ENCODE measurements at regions not wholly inside any gene's neighbourhood (a gene's known extent, or its start where the extent isn't known, plus 50 kb on each side); places are given as distances from the start of the nearest gene placed in this dataset.

DNA sequence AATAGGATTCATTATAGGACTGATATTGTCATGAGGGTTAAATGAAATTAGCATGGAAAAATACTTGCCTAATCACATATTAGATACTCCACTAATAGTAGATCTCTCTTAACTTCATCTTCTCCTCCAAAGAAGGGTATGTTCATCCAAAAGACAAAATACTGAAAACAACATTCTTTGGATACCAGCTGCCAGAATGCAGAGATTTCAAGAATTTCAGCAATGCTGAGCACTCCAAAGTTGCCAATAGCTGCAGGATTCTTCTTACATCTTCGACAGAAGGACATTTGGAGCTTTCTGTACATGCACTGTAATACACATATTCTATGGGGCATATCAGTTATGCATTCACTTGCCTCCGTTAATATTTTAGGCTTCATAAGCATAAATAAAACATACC, 436.5 kb downstream of the HAPSTR1 start:
- peak overlapping the region; percentile 19; the same call in 1 of the 2 replicates for H3K4me2 ChIP-seq
- H3F3A ChIP-seq (replicated peaks; ENCODE audit: low read depth), result no peaks in the 10 kb centered on the region
- no peaks in the 10 kb centered on the region; the same call in 1 of the 2 replicates for H3K9me2 ChIP-seq (ENCODE audit: insufficient read depth)
- Mint-ChIP-seq H3K9me3 (peaks cover 12% of the 10 kb centered on the region), H3K27me3 (ENCODE audit: insufficient read depth, low read depth, poor library complexity) (peaks cover 3% of the 10 kb centered on the region), H3K4me1 (peaks cover 40% of the 10 kb centered on the region), H3K4me3 (no peak overlapping the region; the same call in 2 of the 3 replicates), H3K36me3 (ENCODE audit: low read depth) (peaks cover 4% of the 10 kb centered on the region; the same call in 2 of the 3 replicates), H3K27ac (no peak overlapping the region)
- ATAC-seq (peak; percentile 74), DNase-seq (ENCODE audit: low spot score) (peak; percentile 90)
- H3K27me3 ChIP-seq (ENCODE audit: insufficient read depth), result no peaks in the 10 kb centered on the region
- no peaks in the 10 kb centered on the region for H4K20me1 ChIP-seq (replicated peaks; ENCODE audit: insufficient read depth)
- H3K36me3 ChIP-seq (ENCODE audit: insufficient read depth), result no peaks in the 10 kb centered on the region
- no peaks in the 10 kb centered on the region for H3K79me2 ChIP-seq (replicated peaks; ENCODE audit: insufficient read depth)
- H3K4me1 ChIP-seq (ENCODE audit: insufficient read depth), result peaks cover 9% of the 10 kb centered on the region
- no peak overlapping the region for H2AFZ ChIP-seq
- H3K27ac ChIP-seq (ENCODE audit: low read depth), result peak overlapping the region; percentile 61; the same call in 1 of the 2 replicates
- H3K4me3 ChIP-seq, result no peak overlapping the region
- TF ChIP-seq NANOG (IDR thresholded peaks at IDR 0.05; ENCODE audit: borderline replicate concordance), result peak; percentile 73; the same call in 1 of the 2 replicates
- no peak for TF ChIP-seq EZH2phosphoT487 (IDR thresholded peaks at IDR 0.05; ENCODE audit: unreplicated experiment)
- no peak for TF ChIP-seq CREB1 (CRISPR knock-in tag; IDR thresholded peaks at IDR 0.05; ENCODE audit: low read depth)
- 0 out of 2 replicates have a peak, but pooled peaks have one; percentile 34 for TF ChIP-seq ZNF114 (CRISPR knock-in tag; IDR thresholded peaks at IDR 0.05)
- TF ChIP-seq, protein P1, sequence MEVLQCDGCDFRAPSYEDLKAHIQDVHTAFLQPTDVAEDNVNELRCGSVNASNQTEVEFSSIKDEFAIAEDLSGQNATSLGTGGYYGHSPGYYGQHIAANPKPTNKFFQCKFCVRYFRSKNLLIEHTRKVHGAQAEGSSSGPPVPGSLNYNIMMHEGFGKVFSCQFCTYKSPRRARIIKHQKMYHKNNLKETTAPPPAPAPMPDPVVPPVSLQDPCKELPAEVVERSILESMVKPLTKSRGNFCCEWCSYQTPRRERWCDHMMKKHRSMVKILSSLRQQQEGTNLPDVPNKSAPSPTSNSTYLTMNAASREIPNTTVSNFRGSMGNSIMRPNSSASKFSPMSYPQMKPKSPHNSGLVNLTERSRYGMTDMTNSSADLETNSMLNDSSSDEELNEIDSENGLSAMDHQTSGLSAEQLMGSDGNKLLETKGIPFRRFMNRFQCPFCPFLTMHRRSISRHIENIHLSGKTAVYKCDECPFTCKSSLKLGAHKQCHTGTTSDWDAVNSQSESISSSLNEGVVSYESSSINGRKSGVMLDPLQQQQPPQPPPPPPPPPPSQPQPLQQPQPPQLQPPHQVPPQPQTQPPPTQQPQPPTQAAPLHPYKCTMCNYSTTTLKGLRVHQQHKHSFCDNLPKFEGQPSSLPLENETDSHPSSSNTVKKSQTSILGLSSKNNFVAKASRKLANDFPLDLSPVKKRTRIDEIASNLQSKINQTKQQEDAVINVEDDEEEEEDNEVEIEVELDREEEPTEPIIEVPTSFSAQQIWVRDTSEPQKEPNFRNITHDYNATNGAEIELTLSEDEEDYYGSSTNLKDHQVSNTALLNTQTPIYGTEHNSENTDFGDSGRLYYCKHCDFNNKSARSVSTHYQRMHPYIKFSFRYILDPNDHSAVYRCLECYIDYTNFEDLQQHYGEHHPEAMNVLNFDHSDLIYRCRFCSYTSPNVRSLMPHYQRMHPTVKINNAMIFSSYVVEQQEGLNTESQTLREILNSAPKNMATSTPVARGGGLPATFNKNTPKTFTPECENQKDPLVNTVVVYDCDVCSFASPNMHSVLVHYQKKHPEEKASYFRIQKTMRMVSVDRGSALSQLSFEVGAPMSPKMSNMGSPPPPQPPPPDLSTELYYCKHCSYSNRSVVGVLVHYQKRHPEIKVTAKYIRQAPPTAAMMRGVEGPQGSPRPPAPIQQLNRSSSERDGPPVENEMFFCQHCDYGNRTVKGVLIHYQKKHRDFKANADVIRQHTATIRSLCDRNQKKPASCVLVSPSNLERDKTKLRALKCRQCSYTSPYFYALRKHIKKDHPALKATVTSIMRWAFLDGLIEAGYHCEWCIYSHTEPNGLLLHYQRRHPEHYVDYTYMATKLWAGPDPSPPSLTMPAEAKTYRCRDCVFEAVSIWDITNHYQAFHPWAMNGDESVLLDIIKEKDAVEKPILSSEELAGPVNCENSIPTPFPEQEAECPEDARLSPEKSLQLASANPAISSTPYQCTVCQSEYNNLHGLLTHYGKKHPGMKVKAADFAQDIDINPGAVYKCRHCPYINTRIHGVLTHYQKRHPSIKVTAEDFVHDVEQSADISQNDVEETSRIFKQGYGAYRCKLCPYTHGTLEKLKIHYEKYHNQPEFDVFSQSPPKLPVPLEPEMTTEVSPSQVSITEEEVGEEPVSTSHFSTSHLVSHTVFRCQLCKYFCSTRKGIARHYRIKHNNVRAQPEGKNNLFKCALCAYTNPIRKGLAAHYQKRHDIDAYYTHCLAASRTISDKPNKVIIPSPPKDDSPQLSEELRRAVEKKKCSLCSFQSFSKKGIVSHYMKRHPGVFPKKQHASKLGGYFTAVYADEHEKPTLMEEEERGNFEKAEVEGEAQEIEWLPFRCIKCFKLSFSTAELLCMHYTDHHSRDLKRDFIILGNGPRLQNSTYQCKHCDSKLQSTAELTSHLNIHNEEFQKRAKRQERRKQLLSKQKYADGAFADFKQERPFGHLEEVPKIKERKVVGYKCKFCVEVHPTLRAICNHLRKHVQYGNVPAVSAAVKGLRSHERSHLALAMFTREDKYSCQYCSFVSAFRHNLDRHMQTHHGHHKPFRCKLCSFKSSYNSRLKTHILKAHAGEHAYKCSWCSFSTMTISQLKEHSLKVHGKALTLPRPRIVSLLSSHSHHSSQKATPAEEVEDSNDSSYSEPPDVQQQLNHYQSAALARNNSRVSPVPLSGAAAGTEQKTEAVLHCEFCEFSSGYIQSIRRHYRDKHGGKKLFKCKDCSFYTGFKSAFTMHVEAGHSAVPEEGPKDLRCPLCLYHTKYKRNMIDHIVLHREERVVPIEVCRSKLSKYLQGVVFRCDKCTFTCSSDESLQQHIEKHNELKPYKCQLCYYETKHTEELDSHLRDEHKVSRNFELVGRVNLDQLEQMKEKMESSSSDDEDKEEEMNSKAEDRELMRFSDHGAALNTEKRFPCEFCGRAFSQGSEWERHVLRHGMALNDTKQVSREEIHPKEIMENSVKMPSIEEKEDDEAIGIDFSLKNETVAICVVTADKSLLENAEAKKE (CRISPR knock-in tag; IDR thresholded peaks at IDR 0.05), result peak; percentile 52; the same call in 1 of the 2 replicates

DNA sequence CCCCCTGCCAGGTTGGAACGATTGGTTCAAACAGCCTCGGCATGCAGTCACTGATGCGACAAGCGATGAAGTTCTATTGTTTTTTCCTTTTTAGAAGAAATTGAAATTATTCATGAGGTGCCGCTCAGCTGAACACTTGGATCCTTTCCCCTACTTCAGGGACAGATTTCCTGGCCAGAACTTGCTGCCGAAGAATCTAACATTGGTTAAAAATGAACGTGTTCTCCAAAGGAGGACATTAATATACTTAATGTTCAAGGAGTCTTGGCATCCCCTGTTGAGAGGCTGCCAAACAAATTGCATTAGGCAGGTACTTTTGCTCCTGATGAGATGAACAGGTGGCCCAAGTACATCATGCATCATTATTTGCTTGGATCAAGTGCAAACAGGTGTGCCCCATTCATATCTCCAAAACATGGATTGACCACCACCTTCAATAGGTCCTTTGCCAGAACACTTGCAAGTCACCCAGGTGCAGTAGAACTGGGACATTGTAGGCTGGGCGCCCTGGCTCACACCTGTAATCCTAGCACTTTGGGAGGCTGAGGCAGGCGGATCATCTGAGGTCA, 437.2 kb downstream of the HAPSTR1 start:
- peaks cover 3% of the 10 kb centered on the region for H3K27me3 Mint-ChIP-seq (ENCODE audit: insufficient read depth, low read depth, poor library complexity)
- Histone ChIP-seq H3K27me3 (ENCODE audit: insufficient read depth) (no peaks in the 10 kb centered on the region), H3K27ac (ENCODE audit: low read depth) (peak overlapping the region; percentile 61), H4K20me1 (replicated peaks; ENCODE audit: insufficient read depth) (no peaks in the 10 kb centered on the region), H3K4me1 (ENCODE audit: insufficient read depth) (peaks cover 7% of the 10 kb centered on the region; the same call in 1 of the 2 replicates), H3F3A (replicated peaks; ENCODE audit: low read depth) (no peaks in the 10 kb centered on the region), H3K4me2 (no peak overlapping the region), H3K36me3 (ENCODE audit: insufficient read depth) (no peaks in the 10 kb centered on the region), H2AFZ (no peak overlapping the region), H3K79me2 (replicated peaks; ENCODE audit: insufficient read depth) (no peaks in the 10 kb centered on the region), H3K9me2 (ENCODE audit: insufficient read depth) (no peaks in the 10 kb centered on the region; the same call in 1 of the 2 replicates), H3K4me3 (no peak overlapping the region)
- H3K9me3 Mint-ChIP-seq, result peaks cover 12% of the 10 kb centered on the region
- peaks cover 4% of the 10 kb centered on the region; the same call in 2 of the 3 replicates for H3K36me3 Mint-ChIP-seq (ENCODE audit: low read depth)
- ATAC-seq (no peak), DNase-seq (ENCODE audit: low spot score) (no peak)
- no peak overlapping the region for H3K27ac Mint-ChIP-seq
- H3K4me1 Mint-ChIP-seq, result peaks cover 39% of the 10 kb centered on the region
- no peak overlapping the region for H3K4me3 Mint-ChIP-seq
- TF ChIP-seq NANOG (IDR thresholded peaks at IDR 0.05; ENCODE audit: borderline replicate concordance), result no peak
- TF ChIP-seq CREB1 (CRISPR knock-in tag; IDR thresholded peaks at IDR 0.05; ENCODE audit: low read depth), result no peak
- no peak for TF ChIP-seq POLR2AphosphoS5 (IDR thresholded peaks at IDR 0.05; ENCODE audit: low read depth)
- no peak for TF ChIP-seq JUNB (IDR thresholded peaks at IDR 0.05; ENCODE audit: unreplicated experiment)
